ENCODE measurements at regions not wholly inside any gene's neighbourhood (a gene's known extent, or its start where the extent isn't known, plus 50 kb on each side); places are given as distances from the start of the nearest gene placed in this dataset.
A peak's percentile ranks its signal among the peaks of the same experiment; 100 is the strongest.
"Not testable (repeated sequence)": the region's sequence is repeated elsewhere in the genome, so short reads cannot be mapped to it uniquely, and the experiment has no call there.

DNA sequence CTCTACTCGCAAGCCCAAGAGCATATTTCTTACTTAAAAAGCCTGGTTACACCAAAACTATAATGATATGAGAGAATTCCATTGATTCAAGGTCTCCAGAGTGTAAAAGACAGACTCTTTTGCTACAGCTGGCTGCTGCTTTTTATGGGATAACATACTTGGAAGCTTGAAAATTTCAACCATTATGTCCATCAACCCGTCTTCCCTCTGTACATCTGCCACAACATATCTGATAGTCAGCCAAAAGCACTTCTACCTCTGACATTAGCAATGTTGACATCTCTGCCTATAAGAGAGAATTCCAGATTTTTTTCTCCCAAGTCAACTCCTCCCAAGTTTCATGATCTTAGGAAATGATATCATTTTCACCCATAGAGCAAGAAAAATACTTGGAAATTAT, 54.4 kb upstream of the IQCM start:
- DNase-seq = no peak

GRCh38 chr4:149881744-149882143, 66.1 kb upstream of the IQCM start:
- DNase-seq = no peak

GRCh38 chr4:149882251-149882650, 66.6 kb upstream of the IQCM start:
- DNase-seq = no peak

GRCh38 chr4:149884046-149884445, 68.4 kb upstream of the IQCM start:
- peak; percentile 35 for DNase-seq

GRCh38 chr4:149884529-149885181, 69.0 kb upstream of the IQCM start:
- no peak for DNase-seq

DNA sequence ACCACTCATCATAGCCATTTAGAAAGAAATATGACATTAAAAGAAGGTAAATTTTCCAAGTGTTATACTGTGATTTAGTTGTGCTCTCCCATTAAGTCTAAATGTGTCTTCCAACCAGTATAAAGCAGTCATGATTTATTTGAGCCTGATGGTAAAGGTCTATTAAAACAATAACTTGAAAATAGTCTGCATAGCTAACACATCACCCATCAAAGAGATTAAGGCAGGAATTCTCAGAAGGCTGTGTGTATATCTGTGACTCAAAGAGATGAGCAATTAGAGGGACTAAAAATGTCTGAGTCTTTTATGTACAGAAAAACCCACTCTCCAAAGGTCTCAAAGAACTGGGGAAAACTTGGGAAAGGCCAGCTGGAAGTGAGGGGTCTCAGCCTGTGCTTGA, 70.3 kb upstream of the IQCM start:
- DNase-seq = no peak

- no peak for DNase-seq
Measured at GRCh38 chr4:149886786-149887490, 71.3 kb upstream of the IQCM start.

- DNase-seq = no peak
Measured at GRCh38 chr4:149889991-149890390, 74.3 kb upstream of the IQCM start.

DNA sequence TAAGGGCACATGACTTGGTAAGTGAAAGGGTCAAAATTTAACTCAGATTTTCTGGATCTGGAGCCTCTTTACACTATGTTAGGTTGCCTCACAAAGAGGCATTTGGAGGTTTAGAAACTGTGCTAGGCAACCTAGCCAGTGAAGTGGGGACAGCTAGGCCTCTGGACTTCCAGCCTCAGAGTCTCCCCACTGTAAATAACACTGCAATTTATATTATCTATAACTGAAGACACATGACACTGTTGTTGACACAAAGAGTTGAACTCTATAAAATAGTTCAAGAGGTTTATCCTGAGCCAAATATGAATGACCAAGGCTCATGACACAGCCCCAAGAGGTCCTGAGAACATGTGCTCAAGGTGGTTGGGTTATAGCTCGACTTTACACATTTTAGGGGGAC, 74.9 kb upstream of the IQCM start:
- DNase-seq = no peak

- DNase-seq = no peak
Measured at GRCh38 chr4:149891426-149891825, 75.8 kb upstream of the IQCM start.

DNA sequence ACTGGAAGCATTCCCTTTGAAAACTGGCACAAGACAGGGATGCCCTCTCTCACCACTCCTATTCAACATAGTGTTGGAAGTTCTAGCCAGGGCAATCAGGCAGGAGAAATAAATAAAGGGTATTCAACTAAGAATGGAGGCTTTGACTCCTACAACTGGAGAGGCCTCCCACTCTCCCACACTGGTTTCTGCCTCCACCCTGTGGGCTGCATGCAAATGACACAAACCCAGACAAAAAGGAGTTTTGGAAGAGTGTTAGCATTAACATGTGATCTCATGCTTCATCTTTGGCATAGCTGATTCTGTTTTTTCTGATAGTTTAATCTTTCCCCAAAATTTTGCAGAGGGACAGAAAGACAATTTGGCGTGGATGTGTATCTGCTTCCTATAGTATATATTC, 80.8 kb upstream of the IQCM start:
- peak; percentile 39 for DNase-seq

DNA sequence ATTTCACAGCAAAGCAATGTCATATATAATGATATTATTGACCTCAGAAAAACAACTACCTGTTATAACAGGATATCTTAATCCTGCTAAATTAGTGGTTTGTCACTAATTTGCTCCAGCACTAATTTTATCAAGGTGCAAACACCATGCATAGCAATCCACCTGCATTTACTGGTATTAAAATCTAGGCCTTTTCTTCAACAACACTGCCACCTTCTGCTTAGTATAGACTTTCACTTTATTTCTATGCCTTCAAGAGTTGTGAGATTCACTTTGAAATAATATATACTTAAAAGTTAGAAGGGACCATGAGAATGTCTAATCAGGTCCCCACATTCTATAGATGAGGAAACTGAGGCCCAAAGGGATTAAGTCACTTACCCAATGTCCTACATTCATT, 82.1 kb upstream of the IQCM start:
- DNase-seq = no peak

DNA sequence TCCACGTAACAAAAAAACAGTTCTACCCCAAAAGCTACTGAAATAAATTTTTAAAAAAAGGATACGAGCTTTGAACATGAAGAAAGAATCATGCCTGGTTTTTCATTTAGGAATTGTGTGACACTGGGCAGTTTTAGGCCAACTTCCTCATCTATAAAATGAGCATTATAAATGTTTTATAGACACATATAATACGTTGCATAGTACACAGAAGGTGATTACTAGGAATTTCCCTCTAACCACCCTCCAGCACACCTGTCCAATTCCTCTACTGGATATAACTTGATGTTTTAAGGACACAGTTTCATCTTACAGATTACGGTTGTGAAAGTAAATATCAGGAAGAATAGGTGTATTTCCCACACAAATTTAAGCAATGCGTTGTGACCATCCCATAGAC, 85.5 kb upstream of the IQCM start:
- DNase-seq = no peak

DNA sequence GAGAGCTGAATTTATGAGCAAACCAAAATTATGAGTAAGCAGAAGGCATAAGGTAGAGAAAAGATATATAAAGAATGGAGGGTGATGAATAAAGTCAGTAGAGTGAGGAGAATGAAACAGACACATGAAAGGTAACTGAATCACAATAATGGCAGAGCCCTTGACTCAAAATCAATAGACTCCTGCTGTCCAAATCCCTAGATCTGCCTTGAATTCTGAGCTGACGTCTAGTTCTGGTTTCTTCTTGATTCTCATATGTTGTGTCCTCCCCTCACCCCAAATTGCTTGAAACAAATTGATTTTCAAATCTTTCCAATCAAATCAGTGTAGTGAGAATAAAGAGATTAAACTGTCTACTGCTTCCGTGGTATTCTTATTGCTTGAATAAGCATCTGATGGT, 86.6 kb upstream of the IQCM start:
- no peak for DNase-seq

DNA sequence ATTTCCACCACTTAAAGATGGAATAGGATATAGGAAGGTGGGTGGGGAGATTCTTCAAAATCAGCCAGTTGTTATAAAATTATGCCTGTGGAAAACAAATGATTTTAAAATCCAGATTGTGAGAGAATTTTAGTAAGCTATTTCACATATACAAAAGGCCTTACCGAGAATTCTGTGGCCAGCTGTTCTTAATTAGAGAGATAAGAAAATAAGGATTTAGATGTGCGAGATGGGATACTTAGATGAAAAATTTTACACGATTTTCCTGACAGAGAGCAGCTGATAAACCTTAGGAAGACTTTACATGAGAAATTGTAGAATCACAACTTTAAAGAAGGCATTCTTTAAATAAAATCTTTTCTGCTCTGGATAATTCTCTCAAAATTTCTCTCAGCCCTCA, 94.5 kb upstream of the IQCM start:
- no peak for DNase-seq

- DNase-seq = no peak
Measured at GRCh38 chr4:149910604-149911350, 95.1 kb upstream of the IQCM start.

DNA sequence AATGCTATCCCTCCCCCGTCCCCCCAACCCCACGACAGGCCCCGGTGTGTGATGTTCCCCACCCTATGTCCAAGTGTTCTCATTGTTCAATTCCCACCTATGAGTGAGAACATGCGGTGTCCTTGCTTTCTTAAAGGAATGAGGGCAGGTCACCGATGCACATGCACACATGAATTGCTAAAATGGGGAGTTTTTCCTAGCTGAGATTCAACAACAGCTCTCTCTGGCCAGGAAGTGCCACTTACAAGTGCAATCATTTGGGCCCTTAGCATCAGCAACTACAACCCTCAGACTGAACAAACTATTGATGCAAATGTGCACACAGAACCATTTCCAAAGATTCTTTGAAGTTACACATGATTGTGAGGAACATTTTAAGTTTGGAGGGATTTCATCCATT, 95.7 kb upstream of the IQCM start:
- no peak for DNase-seq

- no peak for DNase-seq
Measured at GRCh38 chr4:149912000-149912399, 96.4 kb upstream of the IQCM start.

DNA sequence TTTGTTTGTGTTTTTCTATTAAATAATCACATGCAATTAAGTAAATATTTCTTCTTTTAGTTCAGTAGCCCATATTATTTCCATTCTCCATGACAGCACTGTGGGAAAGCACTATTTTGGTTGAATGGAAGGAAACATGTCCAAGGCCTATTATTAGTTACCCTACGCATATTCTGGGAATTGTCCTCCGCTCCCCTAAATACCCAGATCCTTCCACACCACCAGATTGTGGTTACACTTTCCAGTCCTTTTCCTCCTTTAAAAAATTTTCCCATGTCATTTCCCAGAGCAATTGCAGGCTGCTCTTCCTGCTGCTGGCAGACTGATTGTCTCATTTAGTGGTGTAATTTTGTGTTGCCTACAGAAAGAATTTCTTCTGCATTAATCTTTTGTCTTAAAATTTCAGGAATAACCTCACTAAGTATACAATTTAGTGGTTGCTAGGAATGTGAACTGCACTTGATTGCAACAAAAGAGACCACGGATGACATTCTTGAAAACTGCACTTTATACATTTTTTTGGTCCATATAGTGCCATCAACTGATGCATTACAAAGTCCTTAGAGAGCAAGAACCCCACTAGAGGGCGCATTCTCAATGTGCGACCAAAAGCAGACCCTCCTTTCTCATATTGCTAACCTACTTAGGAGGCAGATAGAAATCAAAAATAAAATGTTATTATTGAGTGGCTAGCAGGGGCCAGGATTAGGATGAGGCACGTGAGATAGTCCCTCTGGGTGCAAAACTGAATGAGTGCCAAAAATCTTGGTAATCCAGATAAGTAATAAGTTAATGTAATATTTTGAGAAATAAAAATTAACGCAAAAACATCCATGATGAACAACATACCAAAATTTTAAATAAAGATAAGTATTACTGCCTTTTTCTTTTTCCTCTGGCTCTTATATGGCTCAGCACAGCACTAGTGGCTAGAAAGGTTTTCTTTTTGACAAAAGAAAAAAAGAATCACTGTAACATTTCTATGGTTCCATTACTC, 98.8 kb upstream of the IQCM start:
- peak; percentile 41 for DNase-seq

DNA sequence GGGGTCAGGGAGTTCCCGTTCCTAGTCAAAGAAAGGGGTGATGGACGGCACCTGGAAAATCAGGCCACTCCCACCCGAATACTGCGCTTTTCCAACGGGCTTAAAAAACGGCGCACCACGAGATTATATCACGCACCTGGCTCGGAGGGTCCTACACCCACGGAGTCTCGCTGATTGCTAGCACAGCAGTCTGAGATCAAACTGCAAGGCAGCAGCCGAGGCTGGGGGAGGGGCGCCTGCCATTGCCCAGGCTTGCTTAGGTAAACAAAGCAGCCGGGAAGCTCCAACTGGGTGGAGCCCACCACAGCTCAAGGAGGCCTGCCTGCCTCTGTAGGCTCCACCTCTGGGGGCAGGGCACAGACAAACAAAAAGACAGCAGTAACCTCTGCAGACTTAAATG, 100.1 kb upstream of the IQCM start:
- not testable (repeated sequence) for DNase-seq

- DNase-seq = no peak
Measured at GRCh38 chr4:149923736-149924135, 108.1 kb upstream of the IQCM start.

DNA sequence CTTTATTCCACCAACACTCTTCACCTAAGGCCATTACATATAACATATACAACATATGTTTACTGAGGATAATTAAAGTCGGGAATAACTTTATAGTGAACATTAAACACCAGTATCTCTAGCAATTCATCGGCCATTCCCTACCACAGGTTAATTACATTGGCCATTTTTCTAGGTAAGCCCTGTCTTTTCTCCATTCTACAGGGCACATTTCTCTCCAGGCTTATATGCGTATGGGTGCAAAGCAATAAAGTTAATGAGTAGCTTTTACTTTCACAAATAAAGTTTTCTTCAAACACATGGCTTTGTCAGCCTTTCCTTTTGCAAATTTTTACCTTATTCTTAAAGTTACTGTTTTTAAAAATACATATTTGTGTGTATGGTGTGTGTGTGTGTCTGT, 111.9 kb upstream of the IQCM start:
- no peak for DNase-seq

- no peak for DNase-seq
Measured at GRCh38 chr4:149928507-149928906, 112.9 kb upstream of the IQCM start.

Measured in right hindlimb (tissue), 1 donor.